Fibroblast of lung (primary cell): ENCODE measurements at regions not wholly inside any gene's neighbourhood (a gene's known extent, or its start where the extent isn't known, plus 50 kb on each side); places are given as distances from the start of the nearest gene placed in this dataset.

Source experiments
- DNase-seq, 2 donors: peaks; one replicate each; pipeline versions ENCODE4 v3.0.0 to v3.0.0-alpha.2; 2010; ENCODE audit warnings: low read depth in 2 of 2
- H2AFZ ChIP-seq: 2 replicates; pipeline ENCODE4 v1.5.1; 2012; ENCODE audit warnings: low read length, control low read depth, inconsistent platforms
- H3K27ac ChIP-seq: 2 replicates; pipeline ENCODE4 v1.5.1; 2011; ENCODE audit warnings: low read length, control low read depth; ENCODE audit not compliant: insufficient read depth
- H3K27me3 ChIP-seq: 2 replicates; pipeline ENCODE4 v1.5.1; 2011; ENCODE audit warnings: mild to moderate bottlenecking, low read length; ENCODE audit not compliant: control insufficient read depth, insufficient read depth
- H3K36me3 ChIP-seq: 2 replicates; pipeline ENCODE4 v1.5.1; 2011; ENCODE audit warnings: low read length; ENCODE audit not compliant: control insufficient read depth, insufficient read depth
- H3K4me1 ChIP-seq: 2 replicates; pipeline ENCODE4 v1.5.1; 2011; ENCODE audit warnings: low read length; ENCODE audit not compliant: control insufficient read depth, insufficient read depth; ENCODE audit errors: extremely low read depth
- H3K4me2 ChIP-seq: 2 replicates; pipeline ENCODE4 v1.5.1; 2011; ENCODE audit warnings: low read length, control low read depth; ENCODE audit not compliant: insufficient read depth; ENCODE audit errors: extremely low read depth
- H3K4me3 ChIP-seq, 4 experiments: fragments of 200-600 bp in 1 of 4; sonication (generic) in 1 of 4; replicated peaks in 1 of 4; 2 replicates each; pipeline ENCODE4 v1.5.1; 2011 to 2016; ENCODE audit warnings: low read length in 4 of 4, low read depth in 3 of 4, mild to moderate bottlenecking in 3 of 4, control low read depth in 2 of 4, inconsistent platforms in 1 of 4, mixed read lengths in 1 of 4; ENCODE audit not compliant: insufficient read depth in 1 of 4; ENCODE audit errors: control extremely low read depth in 1 of 4
- H3K79me2 ChIP-seq: 2 replicates; pipeline ENCODE4 v1.5.1; 2012; ENCODE audit warnings: mild to moderate bottlenecking, low read length, inconsistent platforms; ENCODE audit not compliant: control insufficient read depth, insufficient read depth
- H3K9ac ChIP-seq: 2 replicates; pipeline ENCODE4 v1.5.1; 2011; ENCODE audit warnings: mild to moderate bottlenecking, low read length, control low read depth; ENCODE audit not compliant: insufficient read depth
- H3K9me3 ChIP-seq: 2 replicates; pipeline ENCODE4 v1.5.1; 2012; ENCODE audit warnings: low read depth, low read length; ENCODE audit not compliant: control insufficient read depth, insufficient read depth
- H4K20me1 ChIP-seq: 2 replicates; pipeline ENCODE4 v1.5.1; 2011; ENCODE audit warnings: low read length; ENCODE audit not compliant: control insufficient read depth, insufficient read depth; ENCODE audit errors: extremely low read depth
- CTCF ChIP-seq, 2 donors: IDR thresholded peaks in 1 of 2; conservative IDR thresholded peaks in 1 of 2; 1 replicate in 1 of 2; 2 replicates in 1 of 2; pipeline ENCODE4 v1.5.1; 2011 to 2012; ENCODE audit warnings: low read length in 2 of 2, control low read depth in 1 of 2, inconsistent platforms in 1 of 2, low read depth in 1 of 2, mild to moderate bottlenecking in 1 of 2
- EZH2 ChIP-seq: IDR thresholded peaks from 2 replicates; pipeline ENCODE4 v1.5.1; 2012; ENCODE audit warnings: low read length, control low read depth, mild to moderate bottlenecking; ENCODE audit errors: missing control alignments

DNA sequence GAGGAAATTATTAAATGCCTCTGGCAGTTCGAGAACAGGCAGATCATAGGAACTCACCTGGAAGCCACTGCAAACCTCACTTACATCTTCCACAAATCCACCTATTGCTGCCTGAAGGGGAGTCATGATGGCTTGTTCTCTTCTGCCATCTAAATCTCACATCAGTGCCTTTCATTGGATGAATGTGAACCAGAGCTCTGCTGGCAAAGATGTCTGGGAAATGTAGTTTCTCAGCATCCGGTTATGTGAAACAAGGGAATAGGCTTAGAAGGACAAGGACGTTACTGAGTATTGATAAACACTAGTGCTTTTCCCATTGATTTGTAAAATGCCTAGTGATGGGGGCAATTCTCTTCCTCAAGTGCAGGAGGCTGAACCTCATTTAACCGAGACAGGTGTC lies 483.3 kb downstream of the ARHGEF28 start:
- H3K4me1 ChIP-seq: no peaks in the 10 kb centered on the region
- H3K27ac ChIP-seq: no peak overlapping the region
- no peaks in the 10 kb centered on the region for H3K27me3 ChIP-seq
- TF ChIP-seq EZH2: no peak
- H3K9ac ChIP-seq: no peak overlapping the region
- no peaks in the 10 kb centered on the region for H4K20me1 ChIP-seq
- H3K79me2 ChIP-seq: no peaks in the 10 kb centered on the region
- H3K4me2 ChIP-seq: no peak overlapping the region
- no peaks in the 10 kb centered on the region for H3K9me3 ChIP-seq
- H3K4me3 ChIP-seq: no peak overlapping the region
- DNase-seq: no peak
- no peaks in the 10 kb centered on the region for H3K36me3 ChIP-seq
- H2AFZ ChIP-seq: no peak overlapping the region

DNA sequence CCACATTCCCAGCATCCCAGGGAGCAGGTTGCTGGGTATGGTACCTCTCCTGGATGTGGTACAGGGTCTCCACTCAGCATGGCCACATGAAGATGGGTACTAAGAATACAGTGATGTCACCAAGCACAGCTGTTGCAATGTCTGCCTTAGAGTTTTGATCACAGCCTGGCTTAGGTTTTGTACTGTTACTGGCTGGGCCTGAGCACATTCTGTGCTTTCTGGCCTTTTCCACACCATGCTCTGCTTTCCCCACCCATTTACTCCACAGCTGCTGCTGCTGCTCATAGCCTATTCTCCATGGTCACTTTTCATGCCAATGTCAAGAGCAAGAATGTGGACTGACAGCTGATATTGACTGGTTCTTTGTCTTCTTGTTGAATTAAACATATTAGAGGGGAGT lies 481.9 kb downstream of the ARHGEF28 start:
- TF ChIP-seq CTCF (conservative IDR thresholded peaks at IDR 0.05 in 1 of 2, IDR thresholded peaks at IDR 0.05 in 1 of 2; ENCODE audit: low read depth in 1 of 2, low read length in 2 of 2): no peak
- no peak for TF ChIP-seq EZH2
- Histone ChIP-seq H3K27ac (no peak overlapping the region), H3K9ac (no peak overlapping the region), H3K36me3 (no peaks in the 10 kb centered on the region), H3K4me1 (no peaks in the 10 kb centered on the region), H3K4me2 (no peak overlapping the region), H3K79me2 (no peaks in the 10 kb centered on the region), H3K4me3 (no peak overlapping the region), H3K9me3 (no peaks in the 10 kb centered on the region), H4K20me1 (no peaks in the 10 kb centered on the region), H3K27me3 (no peaks in the 10 kb centered on the region), H2AFZ (no peak overlapping the region)
- no peak for DNase-seq

DNA sequence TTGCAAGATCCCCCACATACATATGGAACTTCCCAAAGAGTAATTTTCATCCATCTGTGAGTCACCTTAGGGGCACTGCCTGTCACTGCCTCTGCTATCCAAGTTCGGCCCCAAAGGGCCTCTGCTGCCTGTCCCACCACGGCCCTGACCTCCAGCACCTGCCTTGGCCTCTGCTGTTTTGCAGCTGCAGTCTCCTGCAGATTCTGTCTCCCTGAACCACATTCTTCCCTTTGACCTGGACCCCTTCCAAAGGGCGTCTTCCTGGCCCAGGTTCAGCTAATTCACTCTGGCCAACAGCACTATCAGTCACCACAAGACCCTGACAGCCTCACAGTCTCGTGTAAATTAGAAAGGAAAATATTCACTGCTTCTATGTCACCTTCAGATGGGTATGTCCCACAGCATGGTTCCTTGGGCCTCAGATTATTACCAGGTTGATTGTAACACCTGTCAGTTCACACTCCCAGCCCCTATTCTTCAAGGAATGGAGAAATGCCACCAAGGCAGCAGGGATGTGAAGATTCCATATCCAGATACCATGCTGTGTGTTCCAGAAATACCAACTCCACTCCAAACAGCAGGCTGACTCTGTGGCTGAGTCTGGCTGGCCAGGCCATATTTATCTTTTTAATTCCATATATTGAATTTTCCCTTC lies 479.3 kb downstream of the ARHGEF28 start:
- no peaks in the 10 kb centered on the region for H4K20me1 ChIP-seq
- H3K4me1 ChIP-seq: no peaks in the 10 kb centered on the region
- H2AFZ ChIP-seq: no peak overlapping the region
- no peak overlapping the region for H3K4me3 ChIP-seq
- H3K4me2 ChIP-seq: no peak overlapping the region
- TF ChIP-seq EZH2: no peak
- no peak for TF ChIP-seq CTCF (conservative IDR thresholded peaks at IDR 0.05 in 1 of 2, IDR thresholded peaks at IDR 0.05 in 1 of 2; ENCODE audit: low read depth in 1 of 2, low read length in 2 of 2)
- H3K9ac ChIP-seq: no peak overlapping the region
- H3K79me2 ChIP-seq: no peaks in the 10 kb centered on the region
- no peaks in the 10 kb centered on the region for H3K36me3 ChIP-seq
- no peaks in the 10 kb centered on the region for H3K9me3 ChIP-seq
- no peaks in the 10 kb centered on the region for H3K27me3 ChIP-seq
- no peak for DNase-seq
- H3K27ac ChIP-seq: no peak overlapping the region
